ENCODE measurements at regions not wholly inside any gene's neighbourhood (a gene's known extent, or its start where the extent isn't known, plus 50 kb on each side); places are given as distances from the start of the nearest gene placed in this dataset.

DNA sequence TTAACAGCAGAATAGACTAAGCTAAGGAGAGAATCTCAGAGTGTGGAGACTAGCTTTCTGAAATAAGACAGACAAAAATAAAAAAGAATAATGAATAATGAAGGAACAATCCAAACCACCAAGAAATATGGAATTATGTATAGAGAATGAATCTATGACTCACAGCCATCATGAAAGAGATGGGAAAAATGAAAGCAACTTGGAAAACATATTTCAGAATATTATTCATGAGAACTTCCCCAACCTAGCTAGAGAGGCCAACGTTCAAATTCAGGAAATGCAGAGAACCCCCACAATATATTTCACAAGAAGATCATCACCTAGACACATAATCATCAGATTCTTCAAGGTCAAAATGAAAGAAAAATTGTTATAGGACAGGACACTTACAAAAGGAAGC is 349.0 kb upstream of the MPDZ start:
- no peak for DNase-seq (ENCODE audit: extremely low spot score in 2 of 2)
- no peaks in the 10 kb centered on the region for H3K4me1 ChIP-seq
- no peak overlapping the region for H3K27ac ChIP-seq
- H3K27me3 ChIP-seq, result no peaks in the 10 kb centered on the region
- H3K9me3 ChIP-seq, result no peaks in the 10 kb centered on the region
- no peak overlapping the region for H3K4me3 ChIP-seq
- H3K36me3 ChIP-seq, result no peaks in the 10 kb centered on the region
- intact Hi-C loops (cut with DNase I), result no loop called here
- TF ChIP-seq, protein P1, sequence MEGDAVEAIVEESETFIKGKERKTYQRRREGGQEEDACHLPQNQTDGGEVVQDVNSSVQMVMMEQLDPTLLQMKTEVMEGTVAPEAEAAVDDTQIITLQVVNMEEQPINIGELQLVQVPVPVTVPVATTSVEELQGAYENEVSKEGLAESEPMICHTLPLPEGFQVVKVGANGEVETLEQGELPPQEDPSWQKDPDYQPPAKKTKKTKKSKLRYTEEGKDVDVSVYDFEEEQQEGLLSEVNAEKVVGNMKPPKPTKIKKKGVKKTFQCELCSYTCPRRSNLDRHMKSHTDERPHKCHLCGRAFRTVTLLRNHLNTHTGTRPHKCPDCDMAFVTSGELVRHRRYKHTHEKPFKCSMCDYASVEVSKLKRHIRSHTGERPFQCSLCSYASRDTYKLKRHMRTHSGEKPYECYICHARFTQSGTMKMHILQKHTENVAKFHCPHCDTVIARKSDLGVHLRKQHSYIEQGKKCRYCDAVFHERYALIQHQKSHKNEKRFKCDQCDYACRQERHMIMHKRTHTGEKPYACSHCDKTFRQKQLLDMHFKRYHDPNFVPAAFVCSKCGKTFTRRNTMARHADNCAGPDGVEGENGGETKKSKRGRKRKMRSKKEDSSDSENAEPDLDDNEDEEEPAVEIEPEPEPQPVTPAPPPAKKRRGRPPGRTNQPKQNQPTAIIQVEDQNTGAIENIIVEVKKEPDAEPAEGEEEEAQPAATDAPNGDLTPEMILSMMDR (IDR thresholded peaks at IDR 0.05), result no peak
- TF ChIP-seq POLR2AphosphoS5 (IDR thresholded peaks at IDR 0.05; ENCODE audit: insufficient read depth in 1 of 2, low read depth in 1 of 2) (no peak), POLR2A (IDR thresholded peaks at IDR 0.05) (no peak)

DNA sequence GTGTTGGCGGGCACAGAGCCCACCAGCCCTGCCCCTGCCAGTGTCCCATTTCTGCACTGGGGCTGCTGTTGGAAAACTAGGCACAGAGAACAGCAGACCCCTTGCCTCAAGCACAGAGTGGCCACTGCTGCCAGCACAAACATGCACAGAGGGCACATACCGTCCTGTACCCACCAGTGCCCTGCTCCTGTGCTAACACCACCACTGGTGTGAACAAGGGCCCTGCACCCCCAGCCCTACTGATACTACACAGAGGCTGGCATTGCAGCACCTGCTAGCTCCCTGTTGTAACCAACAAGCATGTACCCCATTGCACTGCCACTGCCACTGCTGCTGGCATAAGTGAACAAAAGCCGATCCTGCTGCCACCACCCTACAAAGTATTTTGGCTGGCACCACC is 348.0 kb upstream of the MPDZ start:
- H3K27me3 ChIP-seq, result no peaks in the 10 kb centered on the region
- TF ChIP-seq, protein P1 (IDR thresholded peaks at IDR 0.05), result no peak
- TF ChIP-seq POLR2AphosphoS5 (IDR thresholded peaks at IDR 0.05; ENCODE audit: insufficient read depth in 1 of 2, low read depth in 1 of 2) (no peak), POLR2A (IDR thresholded peaks at IDR 0.05) (no peak)
- no peaks in the 10 kb centered on the region for H3K4me1 ChIP-seq
- intact Hi-C loops (cut with DNase I), result no loop called here
- no peaks in the 10 kb centered on the region for H3K9me3 ChIP-seq
- DNase-seq (ENCODE audit: extremely low spot score in 2 of 2), result no peak
- no peaks in the 10 kb centered on the region for H3K36me3 ChIP-seq
- no peak overlapping the region for H3K27ac ChIP-seq
- no peak overlapping the region for H3K4me3 ChIP-seq

DNA sequence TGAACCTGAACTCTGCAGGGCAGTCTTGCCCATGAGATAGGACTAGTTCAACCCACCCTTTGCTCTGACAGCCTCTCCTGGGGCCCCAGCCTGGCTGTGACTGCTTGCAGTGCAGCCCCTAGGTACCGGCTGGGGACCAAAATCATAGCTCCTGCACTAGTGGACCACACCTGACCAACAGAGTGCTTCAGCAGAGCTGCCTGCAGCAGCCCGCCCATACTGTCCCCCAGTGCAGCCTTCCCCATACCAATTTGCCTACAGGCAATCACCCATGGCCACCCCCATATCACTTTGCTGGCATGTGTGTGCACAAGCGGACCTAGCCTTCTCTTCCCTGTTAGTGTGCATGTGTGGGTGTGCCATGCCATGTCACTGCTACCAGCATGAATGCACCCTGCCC is 347.6 kb upstream of the MPDZ start:
- no peak overlapping the region for H3K27ac ChIP-seq
- TF ChIP-seq, protein P1 (IDR thresholded peaks at IDR 0.05), result no peak
- TF ChIP-seq POLR2A (IDR thresholded peaks at IDR 0.05) (no peak), POLR2AphosphoS5 (IDR thresholded peaks at IDR 0.05; ENCODE audit: insufficient read depth in 1 of 2, low read depth in 1 of 2) (no peak)
- DNase-seq (ENCODE audit: extremely low spot score in 2 of 2), result no peak
- no peaks in the 10 kb centered on the region for H3K4me1 ChIP-seq
- H3K9me3 ChIP-seq, result no peaks in the 10 kb centered on the region
- H3K4me3 ChIP-seq, result no peak overlapping the region
- intact Hi-C loops (cut with DNase I), result no loop called here
- H3K36me3 ChIP-seq, result no peaks in the 10 kb centered on the region
- no peaks in the 10 kb centered on the region for H3K27me3 ChIP-seq

DNA sequence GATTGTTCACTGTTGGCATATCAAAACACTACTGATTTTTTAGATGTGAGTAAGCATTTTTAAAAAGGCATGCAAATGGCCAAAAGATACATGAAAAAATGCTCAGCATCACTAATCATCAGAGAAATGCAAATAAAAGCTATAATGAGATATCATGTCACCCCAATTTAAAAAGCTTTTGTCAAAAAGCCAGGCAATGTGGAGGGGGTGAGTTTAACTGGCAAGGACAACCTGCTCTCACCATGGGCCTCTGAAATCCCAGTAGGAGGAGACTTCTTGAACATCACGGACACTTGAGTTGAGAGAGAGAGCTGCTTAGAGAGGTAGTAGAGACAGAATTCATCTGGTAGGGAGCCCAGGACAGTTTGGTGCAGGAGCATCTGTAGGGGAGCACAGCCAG is 347.1 kb upstream of the MPDZ start:
- intact Hi-C loops (cut with DNase I), result no loop called here
- Histone ChIP-seq H3K9me3 (no peaks in the 10 kb centered on the region), H3K27ac (no peak overlapping the region), H3K27me3 (no peaks in the 10 kb centered on the region), H3K4me1 (no peaks in the 10 kb centered on the region), H3K36me3 (no peaks in the 10 kb centered on the region), H3K4me3 (no peak overlapping the region)
- TF ChIP-seq POLR2AphosphoS5 (IDR thresholded peaks at IDR 0.05; ENCODE audit: insufficient read depth in 1 of 2, low read depth in 1 of 2) (no peak), POLR2A (IDR thresholded peaks at IDR 0.05) (no peak)
- TF ChIP-seq, protein P1 (IDR thresholded peaks at IDR 0.05), result no peak
- DNase-seq (ENCODE audit: extremely low spot score in 2 of 2), result no peak

DNA sequence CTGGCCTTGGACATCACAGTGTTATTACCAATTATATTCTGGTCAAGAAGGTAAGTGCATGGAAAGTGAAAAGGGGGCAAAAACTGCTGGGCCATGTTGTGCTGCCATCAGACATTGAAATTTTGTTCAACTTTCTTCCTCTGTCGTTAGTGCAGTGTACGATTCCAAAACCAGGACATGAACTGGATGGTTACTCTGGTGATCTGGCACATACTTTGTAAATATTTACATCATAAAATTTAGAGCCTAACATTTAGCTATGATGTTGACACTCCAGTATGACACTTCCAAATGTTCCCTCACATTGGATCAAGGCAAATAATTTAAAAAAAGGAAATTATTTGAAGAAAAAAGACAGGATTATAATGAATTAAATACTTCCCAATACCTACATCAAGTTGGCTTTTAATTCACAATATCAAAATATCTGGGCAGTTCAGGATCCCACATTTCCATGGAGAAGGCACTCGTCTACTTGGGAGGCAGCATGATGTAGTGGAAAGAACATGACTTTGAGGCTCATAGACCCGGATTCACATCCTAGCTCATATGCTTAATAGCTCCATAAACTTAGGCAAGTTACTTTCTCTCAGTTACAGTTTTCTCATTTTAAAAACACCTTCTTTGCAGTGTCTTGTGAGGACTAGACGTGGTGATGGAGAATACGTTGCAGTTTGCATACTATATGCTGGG is 342.5 kb upstream of the MPDZ start:
- no peak for DNase-seq (ENCODE audit: extremely low spot score in 2 of 2)
- intact Hi-C loops (cut with DNase I), result no loop called here
- no peaks in the 10 kb centered on the region for H3K36me3 ChIP-seq
- no peaks in the 10 kb centered on the region for H3K27me3 ChIP-seq
- H3K4me1 ChIP-seq, result no peaks in the 10 kb centered on the region
- H3K9me3 ChIP-seq, result no peaks in the 10 kb centered on the region
- H3K27ac ChIP-seq, result no peak overlapping the region
- TF ChIP-seq, protein P1 (IDR thresholded peaks at IDR 0.05), result no peak
- TF ChIP-seq POLR2A (IDR thresholded peaks at IDR 0.05) (no peak), POLR2AphosphoS5 (IDR thresholded peaks at IDR 0.05; ENCODE audit: insufficient read depth in 1 of 2, low read depth in 1 of 2) (no peak)
- H3K4me3 ChIP-seq, result no peak overlapping the region

Measured in vagina (tissue), 2 donors.